ENCODE measurements at regions not wholly inside any gene's neighbourhood (a gene's known extent, or its start where the extent isn't known, plus 50 kb on each side); places are given as distances from the start of the nearest gene placed in this dataset.

- TF ChIP-seq, protein P1, sequence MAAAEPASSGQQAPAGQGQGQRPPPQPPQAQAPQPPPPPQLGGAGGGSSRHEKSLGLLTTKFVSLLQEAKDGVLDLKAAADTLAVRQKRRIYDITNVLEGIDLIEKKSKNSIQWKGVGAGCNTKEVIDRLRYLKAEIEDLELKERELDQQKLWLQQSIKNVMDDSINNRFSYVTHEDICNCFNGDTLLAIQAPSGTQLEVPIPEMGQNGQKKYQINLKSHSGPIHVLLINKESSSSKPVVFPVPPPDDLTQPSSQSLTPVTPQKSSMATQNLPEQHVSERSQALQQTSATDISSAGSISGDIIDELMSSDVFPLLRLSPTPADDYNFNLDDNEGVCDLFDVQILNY (CRISPR knock-in tag; conservative IDR thresholded peaks at IDR 0.05), result no peak
- TF ChIP-seq KLF13 (CRISPR knock-in tag; IDR thresholded peaks at IDR 0.05), result no peak
- no peak for TF ChIP-seq CEBPG (CRISPR knock-in tag; IDR thresholded peaks at IDR 0.05)
- TF ChIP-seq, protein P2, sequence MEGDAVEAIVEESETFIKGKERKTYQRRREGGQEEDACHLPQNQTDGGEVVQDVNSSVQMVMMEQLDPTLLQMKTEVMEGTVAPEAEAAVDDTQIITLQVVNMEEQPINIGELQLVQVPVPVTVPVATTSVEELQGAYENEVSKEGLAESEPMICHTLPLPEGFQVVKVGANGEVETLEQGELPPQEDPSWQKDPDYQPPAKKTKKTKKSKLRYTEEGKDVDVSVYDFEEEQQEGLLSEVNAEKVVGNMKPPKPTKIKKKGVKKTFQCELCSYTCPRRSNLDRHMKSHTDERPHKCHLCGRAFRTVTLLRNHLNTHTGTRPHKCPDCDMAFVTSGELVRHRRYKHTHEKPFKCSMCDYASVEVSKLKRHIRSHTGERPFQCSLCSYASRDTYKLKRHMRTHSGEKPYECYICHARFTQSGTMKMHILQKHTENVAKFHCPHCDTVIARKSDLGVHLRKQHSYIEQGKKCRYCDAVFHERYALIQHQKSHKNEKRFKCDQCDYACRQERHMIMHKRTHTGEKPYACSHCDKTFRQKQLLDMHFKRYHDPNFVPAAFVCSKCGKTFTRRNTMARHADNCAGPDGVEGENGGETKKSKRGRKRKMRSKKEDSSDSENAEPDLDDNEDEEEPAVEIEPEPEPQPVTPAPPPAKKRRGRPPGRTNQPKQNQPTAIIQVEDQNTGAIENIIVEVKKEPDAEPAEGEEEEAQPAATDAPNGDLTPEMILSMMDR (CRISPR knock-in tag; IDR thresholded peaks at IDR 0.05), result no peak
- TF ChIP-seq GATAD2A (CRISPR knock-in tag; IDR thresholded peaks at IDR 0.05), result no peak
- TF ChIP-seq ZNF432 (CRISPR knock-in tag; IDR thresholded peaks at IDR 0.05; ENCODE audit: borderline replicate concordance), result no peak
- no peak for TF ChIP-seq ZNF567 (CRISPR knock-in tag; IDR thresholded peaks at IDR 0.05; ENCODE audit: borderline replicate concordance)
- TF ChIP-seq ZNF264 (CRISPR knock-in tag; IDR thresholded peaks at IDR 0.05), result no peak
- TF ChIP-seq MXI1 (IDR thresholded peaks at IDR 0.05; ENCODE audit: borderline replicate concordance, low read depth, low read length), result no peak
- no peak for TF ChIP-seq RFX5 (IDR thresholded peaks at IDR 0.05; ENCODE audit: low read depth, low read length)
- no peak for TF ChIP-seq NRL (CRISPR knock-in tag; IDR thresholded peaks at IDR 0.05; ENCODE audit: borderline replicate concordance)
- no peak for TF ChIP-seq TCF7L2 (IDR thresholded peaks at IDR 0.05; ENCODE audit: low read depth, low read length)
These were observed 401.7 kb upstream of the RUNX1 start for GRCh38 chr21:35450830-35451229.

Measured in HepG2 (cell line).